AG20443 (cell line): ENCODE measurements at regions not wholly inside any gene's neighbourhood (a gene's known extent, or its start where the extent isn't known, plus 50 kb on each side); places are given as distances from the start of the nearest gene placed in this dataset.
"Not testable (repeated sequence)": the region's sequence is repeated elsewhere in the genome, so short reads cannot be mapped to it uniquely, and the experiment has no call there.

Experiments used
- DNase-seq: peaks from one replicate; pipeline ENCODE4 v3.0.0; 2012; ENCODE audit warnings: low spot score, mixed read lengths

DNA sequence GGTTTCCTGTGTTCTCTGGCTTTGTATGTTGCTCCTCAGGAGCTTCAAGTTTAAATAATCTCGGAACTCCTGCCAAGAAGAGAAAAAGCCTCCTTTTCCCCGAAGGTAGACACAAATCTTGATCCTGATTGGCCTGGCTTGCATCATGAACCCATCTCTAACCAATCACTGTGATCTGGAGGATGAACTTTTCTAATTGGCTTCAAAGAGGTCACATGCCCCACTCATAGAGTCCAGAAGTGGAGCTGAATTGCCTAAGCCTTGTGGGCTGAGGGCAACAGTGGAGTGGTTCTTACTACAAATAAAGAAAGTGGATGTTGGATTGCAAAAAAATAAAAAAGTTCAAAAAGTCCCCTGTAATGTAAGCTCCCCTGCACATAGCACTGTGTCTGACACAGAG lies 245.9 kb downstream of the MID1IP1 start:
- no peak for DNase-seq

- DNase-seq: no peak
Measured at GRCh38 chrX:39049975-39050374, 248.7 kb downstream of the MID1IP1 start.

GRCh38 chrX:39050427-39050826 lies 249.2 kb downstream of the MID1IP1 start:
- DNase-seq: no peak

GRCh38 chrX:39052751-39053150 lies 251.5 kb downstream of the MID1IP1 start:
- DNase-seq: no peak

- DNase-seq: no peak
Measured at GRCh38 chrX:39058724-39059123, 257.5 kb downstream of the MID1IP1 start.

- no peak for DNase-seq
Measured at GRCh38 chrX:39059866-39060265, 258.6 kb downstream of the MID1IP1 start.

GRCh38 chrX:39063037-39063436 lies 261.8 kb downstream of the MID1IP1 start:
- no peak for DNase-seq

GRCh38 chrX:39063702-39064101 lies 262.4 kb downstream of the MID1IP1 start:
- no peak for DNase-seq

DNA sequence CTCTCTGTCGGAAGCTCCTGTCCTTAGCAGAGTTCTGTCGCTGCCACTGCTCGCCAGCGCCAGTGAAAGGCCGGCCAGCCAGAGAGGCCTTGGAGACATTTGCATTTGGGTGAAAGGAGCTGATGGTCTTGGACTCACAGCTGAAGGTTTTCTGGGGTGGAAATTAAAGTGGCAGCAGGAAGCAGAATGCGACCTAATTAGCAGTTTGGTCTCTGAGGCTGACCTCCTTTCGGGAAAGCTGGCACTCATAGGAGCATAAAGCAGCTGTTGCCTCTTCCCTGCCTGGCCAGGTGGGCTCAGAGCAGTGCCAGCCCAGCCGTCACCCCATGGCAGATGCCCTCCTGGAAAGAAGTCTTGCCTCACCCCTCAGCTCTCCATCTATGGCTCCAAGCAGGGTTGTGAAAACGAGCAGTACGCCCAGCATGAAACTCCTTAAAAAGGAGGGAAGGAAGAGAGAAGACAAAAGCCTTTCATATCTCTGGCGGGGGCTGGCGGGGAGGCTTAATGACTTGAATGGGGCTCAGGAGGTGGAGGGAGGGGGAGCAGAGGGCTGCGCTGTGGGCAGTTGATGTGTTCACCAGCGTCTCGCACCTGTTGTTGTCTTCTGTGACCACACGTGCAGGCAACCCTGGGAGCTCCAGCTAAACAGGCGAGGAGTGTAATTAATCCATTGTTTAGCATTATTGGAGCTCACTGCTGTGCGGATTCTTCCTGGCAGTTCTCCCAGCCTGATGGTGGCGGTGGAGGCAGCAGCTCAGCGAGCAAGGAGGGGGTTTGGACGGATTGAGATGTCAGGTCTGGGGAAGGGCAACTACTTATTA lies 264.0 kb downstream of the MID1IP1 start:
- no peak for DNase-seq

- no peak for DNase-seq
Measured at GRCh38 chrX:39067866-39068265, 266.6 kb downstream of the MID1IP1 start.

DNA sequence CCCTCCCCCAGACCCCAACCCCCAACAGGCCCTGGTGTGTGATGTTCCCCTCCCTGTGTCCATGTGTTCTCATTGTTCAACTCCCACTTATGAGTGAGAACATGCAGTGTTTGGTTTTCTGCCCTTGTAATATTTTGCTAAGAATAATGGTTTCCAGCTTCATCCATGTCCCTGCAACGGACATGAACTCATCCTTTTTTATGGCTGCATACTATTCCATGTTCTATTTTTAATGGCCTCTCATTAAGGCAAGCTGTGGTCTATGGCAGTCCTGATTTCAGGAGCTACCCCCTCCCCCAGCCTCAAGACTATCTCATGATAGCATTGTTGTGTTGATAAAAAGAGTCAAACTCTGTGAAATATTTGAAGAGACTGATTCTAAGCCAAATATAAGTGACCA lies 267.4 kb downstream of the MID1IP1 start:
- DNase-seq: not testable (repeated sequence)

DNA sequence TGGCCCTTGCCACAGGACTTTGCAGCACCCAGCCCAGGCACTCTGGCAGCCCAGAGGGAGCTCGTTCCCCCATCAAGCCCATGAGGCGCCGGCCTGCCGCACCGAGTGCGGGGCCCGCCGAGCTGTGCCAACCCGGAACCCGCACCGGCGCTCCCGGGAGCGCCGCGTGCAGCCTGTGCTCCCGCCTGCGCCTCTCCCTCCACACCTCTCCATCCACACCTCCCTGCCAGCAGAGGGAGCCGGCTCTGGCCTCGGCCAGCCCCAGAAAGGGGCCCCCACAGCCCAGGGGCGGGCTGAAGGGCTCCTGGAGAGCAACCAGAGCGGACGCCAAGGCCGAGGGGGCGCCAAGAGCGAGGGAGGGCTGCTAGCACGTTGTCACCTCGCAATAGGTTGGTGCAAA lies 268.8 kb downstream of the MID1IP1 start:
- DNase-seq: no peak

DNA sequence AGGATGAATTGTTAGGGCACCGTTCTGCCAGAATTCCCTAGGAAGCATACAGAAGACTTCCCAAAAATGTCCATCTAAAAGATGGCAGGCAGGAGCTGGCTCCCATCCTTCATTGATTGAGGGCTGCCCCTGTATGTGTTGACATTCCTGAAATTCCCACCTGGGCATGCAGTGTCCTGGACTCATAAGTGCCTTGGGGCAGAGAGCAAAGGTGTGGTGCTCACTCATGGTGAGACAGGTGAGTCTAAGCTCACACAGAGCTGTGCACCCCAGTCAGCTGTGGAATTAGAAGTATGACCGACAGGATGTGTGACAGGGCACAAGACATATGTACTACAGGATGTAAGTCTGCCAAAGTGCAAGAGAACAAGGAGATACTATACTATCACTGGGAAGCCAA lies 271.9 kb downstream of the MID1IP1 start:
- DNase-seq: no peak

GRCh38 chrX:39096599-39096998 lies 295.3 kb downstream of the MID1IP1 start:
- DNase-seq: no peak

- no peak for DNase-seq
Measured at GRCh38 chrX:39104745-39105144, 303.5 kb downstream of the MID1IP1 start.

- no peak for DNase-seq
Measured at GRCh38 chrX:39112143-39112542, 310.9 kb downstream of the MID1IP1 start.

DNA sequence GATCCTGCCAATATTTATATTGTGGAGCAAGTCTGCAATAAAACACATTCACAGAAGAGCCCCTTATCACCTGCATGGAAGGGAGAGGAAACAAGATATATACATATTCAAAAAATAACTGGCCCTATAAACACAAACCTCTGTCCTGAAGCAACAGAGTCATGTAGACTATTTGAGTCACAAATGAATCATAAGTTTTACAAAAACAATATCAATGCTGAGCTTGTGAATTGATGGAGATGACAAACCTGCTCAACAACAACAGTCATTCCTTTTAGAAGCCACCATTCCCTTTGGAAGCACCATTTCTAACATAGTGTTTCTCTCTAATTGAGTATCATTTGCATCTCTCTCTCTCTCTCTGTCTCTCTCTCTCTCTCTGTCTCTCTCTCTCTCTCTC lies 313.9 kb downstream of the MID1IP1 start:
- DNase-seq: no peak

- no peak for DNase-seq
Measured at GRCh38 chrX:39117101-39117500, 315.8 kb downstream of the MID1IP1 start.

DNA sequence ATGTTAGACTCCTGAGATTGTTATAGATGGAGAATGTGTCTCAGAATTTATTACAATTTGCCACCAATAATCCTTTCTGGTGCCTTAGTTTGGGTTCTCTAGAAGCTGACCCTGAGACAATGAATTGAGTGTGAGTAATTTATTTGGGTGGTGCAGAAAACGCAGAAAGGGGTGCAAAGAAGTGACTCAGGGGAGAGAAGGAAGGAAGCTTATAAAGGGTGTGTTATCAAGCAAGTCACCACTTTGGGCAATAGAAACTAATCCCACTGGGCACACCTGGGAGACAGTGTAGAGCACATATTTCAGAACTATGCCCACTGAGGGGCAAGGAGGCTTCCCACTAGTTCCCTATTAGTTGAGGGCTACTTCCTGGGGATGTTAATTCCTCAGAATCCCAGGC lies 320.6 kb downstream of the MID1IP1 start:
- no peak for DNase-seq

- no peak for DNase-seq
Measured at GRCh38 chrX:39125834-39126233, 324.6 kb downstream of the MID1IP1 start.

GRCh38 chrX:39133971-39134370 lies 332.7 kb downstream of the MID1IP1 start:
- DNase-seq: no peak

- DNase-seq: no peak
Measured at GRCh38 chrX:39137363-39137954, 336.2 kb downstream of the MID1IP1 start.

GRCh38 chrX:39140581-39140980 lies 339.3 kb downstream of the MID1IP1 start:
- no peak for DNase-seq

GRCh38 chrX:39144323-39144722 lies 343.1 kb downstream of the MID1IP1 start:
- DNase-seq: no peak
